ENCODE measurements at regions not wholly inside any gene's neighbourhood (a gene's known extent, or its start where the extent isn't known, plus 50 kb on each side); places are given as distances from the start of the nearest gene placed in this dataset.

DNA sequence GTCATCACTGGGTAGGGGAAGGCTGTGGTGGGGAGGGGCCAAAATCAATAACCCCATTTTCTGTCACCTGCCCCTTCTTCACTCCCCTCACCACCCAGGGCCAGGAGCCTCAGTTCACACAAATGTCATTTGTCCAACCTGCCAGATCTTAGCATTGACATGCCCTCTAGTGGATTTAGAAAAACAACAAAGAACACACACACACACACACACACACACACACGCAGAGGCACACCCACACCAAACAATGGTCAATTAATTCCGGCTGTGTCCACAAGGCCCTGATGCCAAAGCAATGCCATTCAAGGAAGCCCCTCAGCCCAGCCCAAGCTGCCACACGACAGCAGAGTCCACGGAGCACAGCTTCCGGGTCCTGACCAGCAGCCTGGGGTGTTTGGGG lies 68.4 kb downstream of the NOG start:
- TF ChIP-seq CTCF (IDR thresholded peaks at IDR 0.05) (no peak), POLR2A (IDR thresholded peaks at IDR 0.05) (no peak), EP300 (IDR thresholded peaks at IDR 0.05) (no peak)

All from tibial nerve (tissue), 4 donors.